Thyroid gland (tissue), 4 donors: ENCODE measurements at regions not wholly inside any gene's neighbourhood (a gene's known extent, or its start where the extent isn't known, plus 50 kb on each side); places are given as distances from the start of the nearest gene placed in this dataset.

ENCODE experiments used
- POLR2A ChIP-seq, 2 donors: fragments of 450-650 bp; IDR thresholded peaks; one replicate each; pipeline ENCODE4 v1.6.1; 2017; ENCODE audit warnings: antibody characterized with exemption in 2 of 2, mild to moderate bottlenecking in 2 of 2, moderate library complexity in 1 of 2
- TF ChIP-seq, protein P1 (sequence below), 6 experiments: fragments of 200-600 bp in 3 of 6; fragments of 450-650 bp in 3 of 6; sonication (generic) in 3 of 6; IDR thresholded peaks; one replicate each; pipeline ENCODE4 v1.5.1; 2016 to 2019; ENCODE audit warnings: antibody characterized with exemption in 6 of 6, mild to moderate bottlenecking in 2 of 6, inconsistent platforms in 1 of 6, moderate library complexity in 1 of 6

DNA sequence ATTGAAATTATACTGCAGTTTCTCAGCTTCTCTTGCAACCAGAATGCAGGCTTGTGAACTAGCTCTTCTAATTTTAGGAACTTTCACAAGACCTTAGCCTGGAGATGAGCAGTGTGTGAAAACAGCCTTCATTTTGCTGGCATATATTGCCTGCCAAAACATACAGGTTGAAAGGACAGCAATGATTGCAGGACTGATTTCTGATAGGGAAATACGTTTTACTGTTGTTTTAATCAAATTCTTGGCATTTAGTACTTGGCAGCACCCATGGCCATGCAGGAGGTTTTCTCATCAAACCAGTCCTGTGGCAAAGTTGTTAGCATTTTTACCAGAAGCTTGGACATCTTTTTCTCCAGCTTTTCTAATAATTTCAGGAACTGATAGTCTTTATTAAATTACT lies 91.9 kb upstream of the MUCL1 start:
- TF ChIP-seq, protein P1, sequence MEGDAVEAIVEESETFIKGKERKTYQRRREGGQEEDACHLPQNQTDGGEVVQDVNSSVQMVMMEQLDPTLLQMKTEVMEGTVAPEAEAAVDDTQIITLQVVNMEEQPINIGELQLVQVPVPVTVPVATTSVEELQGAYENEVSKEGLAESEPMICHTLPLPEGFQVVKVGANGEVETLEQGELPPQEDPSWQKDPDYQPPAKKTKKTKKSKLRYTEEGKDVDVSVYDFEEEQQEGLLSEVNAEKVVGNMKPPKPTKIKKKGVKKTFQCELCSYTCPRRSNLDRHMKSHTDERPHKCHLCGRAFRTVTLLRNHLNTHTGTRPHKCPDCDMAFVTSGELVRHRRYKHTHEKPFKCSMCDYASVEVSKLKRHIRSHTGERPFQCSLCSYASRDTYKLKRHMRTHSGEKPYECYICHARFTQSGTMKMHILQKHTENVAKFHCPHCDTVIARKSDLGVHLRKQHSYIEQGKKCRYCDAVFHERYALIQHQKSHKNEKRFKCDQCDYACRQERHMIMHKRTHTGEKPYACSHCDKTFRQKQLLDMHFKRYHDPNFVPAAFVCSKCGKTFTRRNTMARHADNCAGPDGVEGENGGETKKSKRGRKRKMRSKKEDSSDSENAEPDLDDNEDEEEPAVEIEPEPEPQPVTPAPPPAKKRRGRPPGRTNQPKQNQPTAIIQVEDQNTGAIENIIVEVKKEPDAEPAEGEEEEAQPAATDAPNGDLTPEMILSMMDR (IDR thresholded peaks at IDR 0.05): no peak
- TF ChIP-seq POLR2A (IDR thresholded peaks at IDR 0.05): no peak
